CD4-positive, alpha-beta T cell treated with Interleukin-6 for 4 hours (primary cell): ENCODE measurements at regions not wholly inside any gene's neighbourhood (a gene's known extent, or its start where the extent isn't known, plus 50 kb on each side); places are given as distances from the start of the nearest gene placed in this dataset.

Experiments used
- DNase-seq: peaks from one replicate; pipeline ENCODE4 v3.0.0-alpha.2; 2020; ENCODE audit warnings: mixed read lengths

DNA sequence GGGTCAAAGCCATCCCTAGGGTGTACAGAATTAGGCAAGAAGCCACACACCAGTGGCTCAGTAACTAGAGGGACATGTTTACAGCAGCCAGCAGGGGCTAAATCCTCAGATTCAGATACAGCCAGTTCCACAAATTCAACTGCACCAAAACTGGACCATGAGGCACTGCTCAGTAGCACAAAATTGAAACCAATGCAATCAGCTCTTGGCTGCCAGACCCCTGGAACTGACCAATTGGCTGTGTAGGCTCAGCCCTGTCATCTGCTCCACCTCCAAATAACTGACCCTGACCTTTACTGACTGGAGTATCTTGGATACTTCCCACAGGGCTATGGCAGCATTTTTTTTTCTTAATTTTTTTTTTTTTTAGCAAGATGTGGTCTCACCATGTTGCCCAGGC lies 226.5 kb downstream of the FOXO1 start:
- no peak for DNase-seq

GRCh38 chr13:40440990-40441820 lies 225.2 kb downstream of the FOXO1 start:
- no peak for DNase-seq

DNA sequence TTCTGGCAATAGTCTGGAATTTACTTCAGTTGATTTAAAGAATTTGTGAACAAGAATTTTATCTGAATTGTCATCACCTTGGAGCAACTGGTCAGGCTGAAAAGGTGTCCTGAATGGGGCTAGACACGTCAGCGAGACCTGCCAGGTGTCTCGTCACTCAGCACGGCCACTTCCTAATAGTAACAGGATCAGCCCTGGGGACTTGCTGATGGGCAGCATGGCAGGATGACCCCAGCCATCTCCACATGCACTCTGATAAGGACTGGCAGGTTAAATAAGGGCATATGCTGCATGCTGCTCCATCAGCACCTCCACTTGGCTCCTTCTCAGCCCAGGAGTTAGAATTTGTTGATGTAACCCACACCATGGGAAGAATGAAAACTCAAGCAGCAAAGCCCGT lies 224.2 kb downstream of the FOXO1 start:
- no peak for DNase-seq

GRCh38 chr13:40442826-40443225 lies 223.6 kb downstream of the FOXO1 start:
- no peak for DNase-seq

DNA sequence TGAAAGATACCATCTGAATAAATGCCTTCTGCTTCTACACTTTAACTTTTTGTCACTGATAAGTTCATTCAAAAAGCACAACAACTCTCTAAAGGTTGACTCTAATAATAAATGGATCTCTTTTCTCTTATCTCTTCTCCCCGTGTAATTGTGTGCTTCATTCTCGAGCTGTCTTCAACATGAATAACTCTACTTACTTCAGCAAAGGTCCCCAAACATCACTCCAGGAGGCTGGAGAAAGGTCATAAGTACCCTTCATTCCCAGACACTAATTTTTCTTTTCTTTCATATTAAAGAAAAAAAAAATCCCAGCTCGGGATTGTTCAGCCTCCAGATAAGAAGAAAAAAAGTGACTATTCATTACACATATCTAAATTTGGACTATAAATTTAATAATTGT lies 222.2 kb downstream of the FOXO1 start:
- DNase-seq, result no peak

DNA sequence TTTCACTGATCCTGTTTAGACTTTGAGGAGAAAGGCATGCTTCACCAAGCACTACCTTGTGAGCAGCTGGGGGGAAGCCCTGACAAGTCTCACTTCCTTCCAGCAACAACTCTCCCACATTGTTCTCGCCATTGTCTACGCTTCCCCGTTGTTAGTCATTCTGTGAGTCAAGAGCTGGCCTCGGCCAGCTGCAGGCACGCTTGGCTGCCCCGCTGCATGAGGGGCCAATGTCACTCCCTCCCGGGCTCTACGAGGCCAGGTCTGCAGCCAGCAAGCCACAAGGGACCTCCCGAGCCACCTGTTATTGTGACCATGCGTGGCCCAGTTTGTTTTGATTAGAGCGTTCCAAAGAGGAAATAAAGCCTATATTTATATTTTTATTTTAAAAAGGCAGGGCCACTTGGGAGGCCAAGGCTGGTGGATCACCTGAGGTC lies 220.9 kb downstream of the FOXO1 start:
- peak; percentile 16 for DNase-seq

DNA sequence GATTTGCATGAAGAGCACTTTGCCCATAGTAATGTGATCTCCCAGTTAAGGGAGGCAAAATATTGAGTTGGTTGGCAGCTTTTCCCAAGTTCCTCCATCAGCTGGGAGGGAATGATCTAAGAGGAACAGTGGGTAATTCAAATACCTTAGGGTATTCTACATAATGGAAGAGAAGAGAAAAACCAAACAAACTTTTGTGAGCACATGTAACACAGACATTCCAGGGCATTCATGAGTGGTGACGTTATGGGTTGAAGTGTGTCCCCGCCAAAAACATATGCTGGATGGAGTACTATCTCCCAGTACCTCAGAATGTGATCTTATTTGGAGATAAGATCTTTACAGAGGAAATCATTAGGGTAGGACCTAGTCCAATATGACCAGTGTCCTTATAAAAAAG lies 220.1 kb downstream of the FOXO1 start:
- no peak for DNase-seq

- DNase-seq, result no peak
These were observed 218.6 kb downstream of the FOXO1 start for GRCh38 chr13:40447857-40448256.

DNA sequence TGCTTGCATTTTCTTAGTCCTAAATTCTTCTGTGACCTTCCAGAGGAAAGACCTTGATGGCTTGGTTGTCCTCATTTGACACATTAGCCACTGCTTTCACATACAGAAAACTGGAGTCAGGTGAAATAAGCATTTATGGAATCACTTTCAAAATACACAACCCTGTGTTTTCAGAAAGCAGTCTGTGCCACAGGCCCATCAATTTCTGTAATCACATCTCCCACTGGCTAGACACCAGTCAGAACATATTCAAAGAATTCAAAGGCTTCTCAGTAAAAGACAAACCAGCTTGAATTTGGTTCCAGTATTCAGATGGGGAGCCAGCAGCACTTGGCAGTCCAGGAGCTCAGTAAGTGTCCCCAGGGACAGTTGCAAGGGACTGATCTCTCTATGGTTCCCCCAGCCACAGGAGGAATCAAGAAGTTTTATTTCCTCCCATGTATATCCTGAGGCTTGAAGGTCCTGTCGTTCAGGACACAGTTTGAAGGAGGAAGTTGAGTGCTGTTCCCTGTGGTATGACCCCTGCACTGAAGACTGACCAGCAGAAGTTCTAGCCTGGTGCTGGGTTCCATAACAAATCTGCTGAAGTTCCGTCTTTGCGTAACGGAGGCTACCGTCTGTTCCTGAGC lies 214.3 kb downstream of the FOXO1 start:
- DNase-seq, result no peak

DNA sequence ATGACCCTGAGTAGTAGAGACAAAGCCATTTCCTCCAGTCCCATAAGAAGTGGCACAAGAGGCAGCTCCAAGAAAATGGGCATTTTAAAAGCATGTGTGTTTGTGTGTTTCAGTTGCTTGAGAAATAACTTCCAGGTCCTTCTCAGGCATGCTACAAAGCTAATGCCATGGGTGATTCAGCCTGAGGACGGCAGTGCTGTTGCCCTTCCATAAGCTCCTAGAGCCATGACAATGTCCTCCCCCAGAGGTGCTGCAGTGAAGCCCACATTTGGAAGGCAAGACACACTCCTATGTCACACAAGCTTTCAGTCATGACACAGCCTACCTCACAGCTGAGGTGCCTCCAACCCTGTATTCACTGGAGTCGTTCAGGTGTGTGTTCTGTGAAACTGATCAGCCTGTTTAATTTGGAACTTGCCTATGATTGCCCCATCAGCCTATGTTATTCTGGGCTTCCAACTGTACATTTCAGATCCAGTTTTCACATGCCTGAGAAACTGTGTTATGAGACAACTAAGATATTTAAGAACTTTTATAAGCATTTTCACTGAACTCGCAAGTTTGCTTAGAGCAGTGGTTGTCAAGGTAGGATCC lies 213.6 kb downstream of the FOXO1 start:
- no peak for DNase-seq

GRCh38 chr13:40453351-40454021 lies 213.0 kb downstream of the FOXO1 start:
- DNase-seq, result no peak

GRCh38 chr13:40456397-40456953 lies 210.0 kb downstream of the FOXO1 start:
- DNase-seq, result no peak

- DNase-seq, result no peak
These were observed 209.4 kb downstream of the FOXO1 start for GRCh38 chr13:40456979-40457553.

GRCh38 chr13:40457929-40458719 lies 208.3 kb downstream of the FOXO1 start:
- no peak for DNase-seq

- no peak for DNase-seq
These were observed 207.8 kb downstream of the FOXO1 start for GRCh38 chr13:40458720-40458990.

DNA sequence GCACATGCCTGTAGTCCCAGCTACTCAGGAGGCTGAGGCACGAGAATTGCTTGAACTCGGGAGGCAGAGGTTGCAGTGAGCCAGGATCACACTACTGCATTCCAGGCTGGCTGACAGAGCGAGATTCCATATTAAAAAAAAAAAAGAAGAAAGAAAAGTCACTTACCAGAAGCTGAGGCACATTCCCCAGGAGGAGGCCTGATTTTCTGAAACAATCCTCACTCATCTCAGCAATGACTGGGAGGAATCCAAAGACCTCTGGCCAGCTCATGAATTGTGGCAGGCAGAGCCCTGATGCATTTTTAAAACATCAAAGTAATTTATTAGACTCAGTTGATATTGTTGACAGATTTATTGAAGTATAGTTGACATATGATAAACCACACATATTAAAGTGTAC lies 206.3 kb downstream of the FOXO1 start:
- no peak for DNase-seq

DNA sequence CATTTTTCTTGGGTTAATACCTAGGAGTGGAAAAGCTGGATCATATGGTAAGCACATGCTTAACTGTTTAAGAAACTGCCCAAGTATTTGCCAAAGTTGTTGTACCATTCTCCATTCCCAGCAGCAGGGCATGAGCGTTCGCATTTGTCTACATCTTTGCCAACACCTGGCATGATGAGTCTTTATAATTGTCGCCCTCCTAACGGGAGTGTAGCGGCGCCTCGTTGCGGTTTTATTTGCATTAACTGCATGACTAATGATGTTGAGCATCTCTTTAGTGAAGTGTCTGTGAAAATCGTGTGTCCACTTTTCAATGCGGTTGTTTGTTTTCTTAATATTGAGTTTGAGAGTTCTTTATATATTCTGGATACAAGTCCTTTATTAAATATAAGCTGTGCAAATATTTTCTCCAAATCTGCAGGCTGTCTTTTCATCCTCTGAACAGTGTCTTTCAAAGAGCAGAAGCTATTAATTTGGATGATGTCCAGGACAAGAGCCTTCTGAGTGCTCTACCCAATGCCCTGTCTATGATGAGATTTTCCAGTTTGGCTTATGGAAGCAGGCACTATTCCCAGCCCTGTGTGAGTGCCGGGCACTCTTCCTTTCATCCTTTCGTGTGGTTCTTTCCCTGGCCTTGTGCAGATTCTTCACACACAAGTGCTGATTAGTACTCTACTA lies 202.0 kb downstream of the FOXO1 start:
- DNase-seq, result no peak

- DNase-seq, result no peak
These were observed 201.4 kb downstream of the FOXO1 start for GRCh38 chr13:40465015-40465390.

DNA sequence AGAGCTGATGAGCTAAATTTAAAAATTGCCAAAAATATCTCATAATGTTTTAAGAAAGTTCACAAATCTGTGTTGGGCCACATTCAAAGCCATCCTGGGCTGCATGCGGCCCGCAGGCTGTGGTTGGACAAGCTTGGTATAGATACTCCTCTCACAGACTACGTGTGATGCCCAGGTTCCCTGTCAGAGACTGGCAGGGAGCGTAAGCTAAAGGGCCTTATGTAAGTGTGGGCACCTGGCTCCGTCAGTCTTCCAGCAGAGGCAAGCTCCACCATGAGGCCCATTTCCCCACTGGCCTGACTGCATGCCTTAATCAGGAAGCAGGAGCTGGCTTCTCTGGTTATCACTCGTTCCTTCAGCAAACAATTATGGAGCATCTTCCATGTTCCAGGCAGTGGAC lies 200.2 kb downstream of the FOXO1 start:
- no peak for DNase-seq

- no peak for DNase-seq
These were observed 198.1 kb downstream of the FOXO1 start for GRCh38 chr13:40468227-40468838.

- DNase-seq, result no peak
These were observed 196.7 kb downstream of the FOXO1 start for GRCh38 chr13:40469581-40470310.
